Liver (tissue), 8 donors: ENCODE measurements at regions not wholly inside any gene's neighbourhood (a gene's known extent, or its start where the extent isn't known, plus 50 kb on each side); places are given as distances from the start of the nearest gene placed in this dataset.

Experiments
- DNase-seq: peaks from one replicate; pipeline ENCODE4 v3.0.0-alpha.2; 2017; ENCODE audit warnings: low spot score
- H3K27ac ChIP-seq, 2 donors: one replicate each; pipeline ENCODE4 v1.7.0; 2013; ENCODE audit warnings: inconsistent platforms in 2 of 2, low read length in 2 of 2, control low read depth in 1 of 2, low read depth in 1 of 2, mild to moderate bottlenecking in 1 of 2
- H3K27me3 ChIP-seq, 4 donors: one replicate each; pipeline versions ENCODE4 v1.6.1 to v1.7.0; 2013; ENCODE audit warnings: low read length in 3 of 4, inconsistent platforms in 1 of 4, mild to moderate bottlenecking in 1 of 4, moderate library complexity in 1 of 4; ENCODE audit not compliant: control insufficient read depth in 4 of 4, insufficient read depth in 4 of 4
- H3K36me3 ChIP-seq, 4 donors: one replicate each; pipeline versions ENCODE4 v1.6.1 to v1.7.0; 2013; ENCODE audit warnings: low read length in 3 of 4, mild to moderate bottlenecking in 3 of 4, low read depth in 1 of 4, moderate library complexity in 1 of 4; ENCODE audit not compliant: control insufficient read depth in 4 of 4, insufficient read depth in 3 of 4
- H3K4me1 ChIP-seq, 4 donors: one replicate each; pipeline versions ENCODE4 v1.6.1 to v1.7.0; 2013; ENCODE audit warnings: low read length in 3 of 4, mild to moderate bottlenecking in 3 of 4, moderate library complexity in 1 of 4; ENCODE audit not compliant: control insufficient read depth in 4 of 4, insufficient read depth in 4 of 4
- H3K4me3 ChIP-seq, 3 donors: one replicate each; pipeline versions ENCODE4 v1.6.1 to v1.7.0; 2013; ENCODE audit warnings: low read length in 3 of 3, control low read depth in 1 of 3, low read depth in 1 of 3, mild to moderate bottlenecking in 1 of 3
- H3K9ac ChIP-seq, 2 donors: one replicate each; pipeline ENCODE4 v1.7.0; 2013; ENCODE audit warnings: low read length in 2 of 2, mild to moderate bottlenecking in 2 of 2, moderate library complexity in 2 of 2, control low read depth in 1 of 2, low read depth in 1 of 2
- H3K9me3 ChIP-seq, 4 donors: one replicate each; pipeline versions ENCODE4 v1.6.1 to v1.7.0; 2013; ENCODE audit warnings: low read length in 3 of 4; ENCODE audit not compliant: control insufficient read depth in 4 of 4
- EGR1 ChIP-seq, 2 donors: IDR thresholded peaks; 2 replicates each; pipeline ENCODE4 v1.6.1; 2016 to 2018; ENCODE audit warnings: antibody characterized with exemption in 2 of 2, low read depth in 2 of 2
- FOXA1 ChIP-seq: IDR thresholded peaks from 2 replicates; pipeline ENCODE4 v1.6.1; 2016; ENCODE audit warnings: antibody characterized with exemption
- FOXA2 ChIP-seq: IDR thresholded peaks from 2 replicates; pipeline ENCODE4 v1.6.1; 2016; ENCODE audit warnings: antibody characterized with exemption
- GABPA ChIP-seq, 2 donors: IDR thresholded peaks in 1 of 2; conservative IDR thresholded peaks in 1 of 2; 2 replicates each; pipeline ENCODE4 v1.6.1; 2016; ENCODE audit warnings: antibody characterized with exemption in 2 of 2, mild to moderate bottlenecking in 1 of 2, moderate library complexity in 1 of 2
- HNF4A ChIP-seq, 2 donors: conservative IDR thresholded peaks; 2 replicates each; pipeline ENCODE4 v1.6.1; 2016; ENCODE audit warnings: antibody characterized with exemption in 2 of 2, mild to moderate bottlenecking in 2 of 2
- HNF4G ChIP-seq: IDR thresholded peaks from 2 replicates; pipeline ENCODE4 v1.6.1; 2016; ENCODE audit warnings: antibody characterized with exemption
- JUND ChIP-seq, 2 donors: IDR thresholded peaks; 2 replicates each; pipeline ENCODE4 v1.6.1; 2016; ENCODE audit warnings: antibody characterized with exemption in 2 of 2
- NR2F2 ChIP-seq: IDR thresholded peaks from 2 replicates; pipeline ENCODE4 v1.6.1; 2016; ENCODE audit warnings: antibody characterized with exemption
- RAD21 ChIP-seq, 2 donors: IDR thresholded peaks; 2 replicates each; pipeline ENCODE4 v1.6.1; 2016; ENCODE audit warnings: antibody characterized with exemption in 2 of 2, mild to moderate bottlenecking in 2 of 2
- RXRA ChIP-seq, 2 donors: IDR thresholded peaks; 2 replicates each; pipeline ENCODE4 v1.6.1; 2017 to 2018; ENCODE audit warnings: antibody characterized with exemption in 2 of 2, mild to moderate bottlenecking in 1 of 2
- SP1 ChIP-seq: IDR thresholded peaks from 2 replicates; pipeline ENCODE4 v1.6.1; 2018; ENCODE audit warnings: antibody characterized with exemption, mild to moderate bottlenecking
- TAF1 ChIP-seq: conservative IDR thresholded peaks from 2 replicates; pipeline ENCODE4 v1.6.1; 2016; ENCODE audit warnings: antibody characterized with exemption, mild to moderate bottlenecking
- YY1 ChIP-seq: IDR thresholded peaks from 2 replicates; pipeline ENCODE4 v1.6.1; 2016; ENCODE audit warnings: antibody characterized with exemption, mild to moderate bottlenecking
- WGBS: extraction: QIAGEN DNeasy Blood & Tissue Kit; methylation state at CpG from one replicate; pipeline ENCODE4 v1.1.7; 2013; 5-methylcytosine and 5-hydroxymethylcytosine counted together
- TF ChIP-seq, protein P1 (sequence below): fragments of 150-350 bp; IDR thresholded peaks from 2 replicates; pipeline ENCODE4 v1.5.1; 2017; ENCODE audit warnings: improper control_type of control experiment, low read depth, low read length; ENCODE audit not compliant: missing input control
- TF ChIP-seq, protein P2 (sequence below): IDR thresholded peaks from 2 replicates; pipeline ENCODE4 v1.6.1; 2016; ENCODE audit warnings: antibody characterized with exemption
- TF ChIP-seq, protein P3 (sequence below): IDR thresholded peaks from 2 replicates; pipeline ENCODE4 v1.6.1; 2016; ENCODE audit warnings: antibody characterized with exemption
- TF ChIP-seq, protein P4 (sequence below): IDR thresholded peaks from 2 replicates; pipeline ENCODE4 v1.6.1; 2016; ENCODE audit warnings: antibody characterized with exemption
- TF ChIP-seq, protein P5 (sequence below): IDR thresholded peaks from 2 replicates; pipeline ENCODE4 v1.6.1; 2016; ENCODE audit warnings: antibody characterized with exemption, mild to moderate bottlenecking
- donor health status: healthy.
- donor health status: healthy.
- donor health status: healthy.
- donor health status: healthy.
- donor health status: healthy.

DNA sequence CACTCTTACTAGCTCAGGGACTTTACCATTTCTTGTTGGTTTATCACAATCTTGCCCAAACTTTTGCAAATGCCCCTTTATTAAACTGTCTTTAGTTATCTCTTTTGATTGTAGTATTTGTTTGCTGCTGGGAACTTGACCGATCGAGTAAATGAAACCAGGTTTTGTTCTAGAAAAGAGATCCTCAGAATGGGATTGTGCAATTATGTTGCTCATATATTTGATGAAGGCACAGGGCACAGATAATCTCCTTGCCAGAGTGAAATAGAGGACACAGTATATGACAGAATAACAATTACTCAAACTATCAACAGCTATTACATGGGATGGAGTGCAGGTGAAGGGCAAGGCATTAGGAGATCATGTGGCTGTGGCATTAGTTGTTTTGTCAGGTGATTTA, 216.6 kb upstream of the RASGRP1 start:
- Histone ChIP-seq H3K27ac (no peak overlapping the region), H3K4me3 (no peak overlapping the region), H3K9ac (no peak overlapping the region), H3K36me3 (no peaks in the 10 kb centered on the region), H3K9me3 (no peaks in the 10 kb centered on the region), H3K27me3 (peaks cover 0 to 15% (median 0%) of the 10 kb centered on the region in 4 donors), H3K4me1 (no peaks in the 10 kb centered on the region)
- DNase-seq = no peak
- TF ChIP-seq GABPA (IDR thresholded peaks at IDR 0.05 in 1 of 2, conservative IDR thresholded peaks at IDR 0.05 in 1 of 2) (no peak), SP1 (no peak), FOXA1 (no peak), HNF4A (conservative IDR thresholded peaks at IDR 0.05) (no peak), HNF4G (no peak)
- TF ChIP-seq, protein P1, sequence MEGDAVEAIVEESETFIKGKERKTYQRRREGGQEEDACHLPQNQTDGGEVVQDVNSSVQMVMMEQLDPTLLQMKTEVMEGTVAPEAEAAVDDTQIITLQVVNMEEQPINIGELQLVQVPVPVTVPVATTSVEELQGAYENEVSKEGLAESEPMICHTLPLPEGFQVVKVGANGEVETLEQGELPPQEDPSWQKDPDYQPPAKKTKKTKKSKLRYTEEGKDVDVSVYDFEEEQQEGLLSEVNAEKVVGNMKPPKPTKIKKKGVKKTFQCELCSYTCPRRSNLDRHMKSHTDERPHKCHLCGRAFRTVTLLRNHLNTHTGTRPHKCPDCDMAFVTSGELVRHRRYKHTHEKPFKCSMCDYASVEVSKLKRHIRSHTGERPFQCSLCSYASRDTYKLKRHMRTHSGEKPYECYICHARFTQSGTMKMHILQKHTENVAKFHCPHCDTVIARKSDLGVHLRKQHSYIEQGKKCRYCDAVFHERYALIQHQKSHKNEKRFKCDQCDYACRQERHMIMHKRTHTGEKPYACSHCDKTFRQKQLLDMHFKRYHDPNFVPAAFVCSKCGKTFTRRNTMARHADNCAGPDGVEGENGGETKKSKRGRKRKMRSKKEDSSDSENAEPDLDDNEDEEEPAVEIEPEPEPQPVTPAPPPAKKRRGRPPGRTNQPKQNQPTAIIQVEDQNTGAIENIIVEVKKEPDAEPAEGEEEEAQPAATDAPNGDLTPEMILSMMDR = no peak
- TF ChIP-seq, protein P2, sequence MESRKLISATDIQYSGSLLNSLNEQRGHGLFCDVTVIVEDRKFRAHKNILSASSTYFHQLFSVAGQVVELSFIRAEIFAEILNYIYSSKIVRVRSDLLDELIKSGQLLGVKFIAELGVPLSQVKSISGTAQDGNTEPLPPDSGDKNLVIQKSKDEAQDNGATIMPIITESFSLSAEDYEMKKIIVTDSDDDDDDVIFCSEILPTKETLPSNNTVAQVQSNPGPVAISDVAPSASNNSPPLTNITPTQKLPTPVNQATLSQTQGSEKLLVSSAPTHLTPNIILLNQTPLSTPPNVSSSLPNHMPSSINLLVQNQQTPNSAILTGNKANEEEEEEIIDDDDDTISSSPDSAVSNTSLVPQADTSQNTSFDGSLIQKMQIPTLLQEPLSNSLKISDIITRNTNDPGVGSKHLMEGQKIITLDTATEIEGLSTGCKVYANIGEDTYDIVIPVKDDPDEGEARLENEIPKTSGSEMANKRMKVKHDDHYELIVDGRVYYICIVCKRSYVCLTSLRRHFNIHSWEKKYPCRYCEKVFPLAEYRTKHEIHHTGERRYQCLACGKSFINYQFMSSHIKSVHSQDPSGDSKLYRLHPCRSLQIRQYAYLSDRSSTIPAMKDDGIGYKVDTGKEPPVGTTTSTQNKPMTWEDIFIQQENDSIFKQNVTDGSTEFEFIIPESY = no peak
- TF ChIP-seq, protein P3, sequence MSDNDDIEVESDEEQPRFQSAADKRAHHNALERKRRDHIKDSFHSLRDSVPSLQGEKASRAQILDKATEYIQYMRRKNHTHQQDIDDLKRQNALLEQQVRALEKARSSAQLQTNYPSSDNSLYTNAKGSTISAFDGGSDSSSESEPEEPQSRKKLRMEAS = no peak
- 85% methylated on average over 2 of the region's 2 CpGs for WGBS

DNA sequence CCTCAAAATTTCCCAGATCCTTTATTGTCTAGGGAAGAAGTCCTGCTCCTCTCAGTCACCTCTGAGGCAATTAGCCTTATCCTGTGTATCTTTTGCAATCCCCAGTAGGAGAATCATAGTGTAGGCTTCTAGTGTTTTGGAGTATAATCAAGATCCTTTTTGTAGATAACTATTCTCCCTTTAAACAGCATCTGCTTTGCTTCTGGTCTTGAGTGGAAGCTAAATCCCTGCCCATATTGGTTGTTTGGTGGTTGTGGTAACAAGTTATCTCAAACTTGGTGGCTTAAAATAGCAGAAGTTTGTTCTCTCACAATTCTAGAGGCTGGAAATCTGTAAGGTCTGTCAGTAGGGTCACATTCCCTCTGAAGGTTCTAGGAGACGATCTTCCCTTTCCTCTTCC, 217.5 kb upstream of the RASGRP1 start:
- Histone ChIP-seq H3K4me3 (no peak overlapping the region), H3K4me1 (no peaks in the 10 kb centered on the region), H3K36me3 (no peaks in the 10 kb centered on the region), H3K27ac (no peak overlapping the region), H3K9ac (no peak overlapping the region), H3K9me3 (no peaks in the 10 kb centered on the region), H3K27me3 (peaks cover 0 to 15% (median 0%) of the 10 kb centered on the region in 4 donors)
- no peak for DNase-seq
- WGBS = 72% methylated on average over 1 of the region's 1 CpG
- TF ChIP-seq, protein P3 = no peak
- no peak for TF ChIP-seq GABPA (IDR thresholded peaks at IDR 0.05 in 1 of 2, conservative IDR thresholded peaks at IDR 0.05 in 1 of 2)
- TF ChIP-seq NR2F2 = no peak
- TF ChIP-seq, protein P1 = no peak
- TF ChIP-seq, protein P4, sequence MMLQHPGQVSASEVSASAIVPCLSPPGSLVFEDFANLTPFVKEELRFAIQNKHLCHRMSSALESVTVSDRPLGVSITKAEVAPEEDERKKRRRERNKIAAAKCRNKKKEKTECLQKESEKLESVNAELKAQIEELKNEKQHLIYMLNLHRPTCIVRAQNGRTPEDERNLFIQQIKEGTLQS = no peak
- TF ChIP-seq SP1 = no peak
- TF ChIP-seq, protein P2 = no peak
- TF ChIP-seq, protein P5, sequence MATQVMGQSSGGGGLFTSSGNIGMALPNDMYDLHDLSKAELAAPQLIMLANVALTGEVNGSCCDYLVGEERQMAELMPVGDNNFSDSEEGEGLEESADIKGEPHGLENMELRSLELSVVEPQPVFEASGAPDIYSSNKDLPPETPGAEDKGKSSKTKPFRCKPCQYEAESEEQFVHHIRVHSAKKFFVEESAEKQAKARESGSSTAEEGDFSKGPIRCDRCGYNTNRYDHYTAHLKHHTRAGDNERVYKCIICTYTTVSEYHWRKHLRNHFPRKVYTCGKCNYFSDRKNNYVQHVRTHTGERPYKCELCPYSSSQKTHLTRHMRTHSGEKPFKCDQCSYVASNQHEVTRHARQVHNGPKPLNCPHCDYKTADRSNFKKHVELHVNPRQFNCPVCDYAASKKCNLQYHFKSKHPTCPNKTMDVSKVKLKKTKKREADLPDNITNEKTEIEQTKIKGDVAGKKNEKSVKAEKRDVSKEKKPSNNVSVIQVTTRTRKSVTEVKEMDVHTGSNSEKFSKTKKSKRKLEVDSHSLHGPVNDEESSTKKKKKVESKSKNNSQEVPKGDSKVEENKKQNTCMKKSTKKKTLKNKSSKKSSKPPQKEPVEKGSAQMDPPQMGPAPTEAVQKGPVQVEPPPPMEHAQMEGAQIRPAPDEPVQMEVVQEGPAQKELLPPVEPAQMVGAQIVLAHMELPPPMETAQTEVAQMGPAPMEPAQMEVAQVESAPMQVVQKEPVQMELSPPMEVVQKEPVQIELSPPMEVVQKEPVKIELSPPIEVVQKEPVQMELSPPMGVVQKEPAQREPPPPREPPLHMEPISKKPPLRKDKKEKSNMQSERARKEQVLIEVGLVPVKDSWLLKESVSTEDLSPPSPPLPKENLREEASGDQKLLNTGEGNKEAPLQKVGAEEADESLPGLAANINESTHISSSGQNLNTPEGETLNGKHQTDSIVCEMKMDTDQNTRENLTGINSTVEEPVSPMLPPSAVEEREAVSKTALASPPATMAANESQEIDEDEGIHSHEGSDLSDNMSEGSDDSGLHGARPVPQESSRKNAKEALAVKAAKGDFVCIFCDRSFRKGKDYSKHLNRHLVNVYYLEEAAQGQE = no peak
- no peak for TF ChIP-seq YY1
- no peak for TF ChIP-seq EGR1 (IDR thresholded peaks at IDR 0.05; ENCODE audit: low read depth in 2 of 2)
- no peak for TF ChIP-seq JUND (IDR thresholded peaks at IDR 0.05)
- no peak for TF ChIP-seq FOXA1
- TF ChIP-seq FOXA2 = no peak
- TF ChIP-seq HNF4G = no peak
- TF ChIP-seq HNF4A (conservative IDR thresholded peaks at IDR 0.05) = no peak
- no peak for TF ChIP-seq TAF1
- no peak for TF ChIP-seq RXRA (IDR thresholded peaks at IDR 0.05)
- TF ChIP-seq RAD21 (IDR thresholded peaks at IDR 0.05) = no peak
